GM12878 (cell line): ENCODE measurements at regions not wholly inside any gene's neighbourhood (a gene's known extent, or its start where the extent isn't known, plus 50 kb on each side); places are given as distances from the start of the nearest gene placed in this dataset.
A peak's percentile ranks its signal among the peaks of the same experiment; 100 is the strongest.

Source experiments
- ATF7 ChIP-seq: fragments of 450-650 bp; IDR thresholded peaks from 2 replicates; pipeline ENCODE4 v1.6.1; 2016; ENCODE audit warnings: low read depth, mild to moderate bottlenecking
- BHLHE40 ChIP-seq, 2 experiments: fragments of 450-650 bp in 1 of 2; IDR thresholded peaks; 2 replicates each; pipeline ENCODE4 v1.6.1; 2011 to 2017; ENCODE audit warnings: low read depth in 2 of 2, borderline replicate concordance in 1 of 2, improper control_type of control experiment in 1 of 2, low read length in 1 of 2, mild to moderate bottlenecking in 1 of 2
- E2F4 ChIP-seq: IDR thresholded peaks from 2 replicates; pipeline ENCODE4 v1.6.1; 2012; ENCODE audit warnings: low read depth, low read length, improper control_type of control experiment
- E4F1 ChIP-seq: fragments of 450-650 bp; IDR thresholded peaks from 2 replicates; pipeline ENCODE4 v1.6.1; 2018; ENCODE audit warnings: borderline replicate concordance, mild to moderate bottlenecking; ENCODE audit not compliant: partially characterized antibody
- EED ChIP-seq: sonication (generic); IDR thresholded peaks from 2 replicates; pipeline ENCODE4 v1.6.1; 2016; ENCODE audit warnings: antibody characterized with exemption, low read depth
- HDAC2 ChIP-seq: fragments of 200-600 bp; sonication (generic); IDR thresholded peaks from 2 replicates; pipeline ENCODE4 v1.6.1; 2017
- HDAC6 ChIP-seq: fragments of 200-600 bp; sonication (generic); IDR thresholded peaks from one replicate; pipeline ENCODE4 v1.8.0; 2017; ENCODE audit warnings: antibody characterized with exemption; ENCODE audit not compliant: unreplicated experiment
- KDM1A ChIP-seq: fragments of 200-600 bp; sonication (generic); IDR thresholded peaks from 2 replicates; pipeline ENCODE4 v1.6.1; 2016; ENCODE audit warnings: borderline replicate concordance
- PBX3 ChIP-seq: IDR thresholded peaks from 2 replicates; pipeline ENCODE4 v1.6.1; 2011; ENCODE audit warnings: mild to moderate bottlenecking, low read depth, low read length, moderate library complexity; ENCODE audit not compliant: insufficient replicate concordance
- RELA ChIP-seq: fragments of 450-650 bp; IDR thresholded peaks from 2 replicates; pipeline ENCODE4 v1.8.0; 2014; ENCODE audit warnings: borderline replicate concordance; ENCODE audit not compliant: partially characterized antibody
- REST ChIP-seq: IDR thresholded peaks from 2 replicates; pipeline ENCODE4 v1.6.1; 2012; ENCODE audit warnings: mild to moderate bottlenecking, low read depth, low read length
- SMC3 ChIP-seq: IDR thresholded peaks from 2 replicates; pipeline ENCODE4 v1.6.1; 2011; ENCODE audit warnings: low read length, improper control_type of control experiment, borderline replicate concordance
- STAT1 ChIP-seq: fragments of 450-650 bp; conservative IDR thresholded peaks from 2 replicates; pipeline ENCODE4 v1.6.1; 2014; ENCODE audit warnings: antibody characterized with exemption, mild to moderate bottlenecking
- TAF1 ChIP-seq: IDR thresholded peaks from 2 replicates; pipeline ENCODE4 v1.6.1; 2011; ENCODE audit warnings: mild to moderate bottlenecking, low read depth, low read length, borderline replicate concordance
- ZBTB4 ChIP-seq: fragments of 450-650 bp; formaldehyde crosslinking; IDR thresholded peaks from 2 replicates; pipeline ENCODE4 v1.4.0; 2022; ENCODE audit warnings: mild to moderate bottlenecking, moderate library complexity
- ZSCAN29 ChIP-seq: fragments of 450-650 bp; IDR thresholded peaks from 2 replicates; pipeline ENCODE4 v1.6.1; 2017; ENCODE audit warnings: mild to moderate bottlenecking, moderate library complexity

- TF ChIP-seq REST (no peak), ZBTB4 (CRISPR knock-in tag) (no peak), RELA (no peak), BHLHE40 (IDR thresholded peaks at IDR 0.05; ENCODE audit: borderline replicate concordance in 1 of 2, low read depth in 2 of 2, low read length in 1 of 2) (peak; percentile 15 to 39; a peak in 1 of 4 replicates), SMC3 (peak; percentile 7; the same call in 1 of the 2 replicates), ATF7 (peak; percentile 55), E4F1 (no peak), EED (peak; percentile 96; the same call in 1 of the 2 replicates), PBX3 (peak; percentile 19), HDAC2 (no peak), HDAC6 (no peak), ZSCAN29 (no peak), KDM1A (no peak), E2F4 (no peak), STAT1 (no peak), TAF1 (no peak)
These were observed 241.8 kb upstream of the IRF2BP2 start (continued) for GRCh38 chr1:234851450-234852438.
